HG03066 (cell line): ENCODE measurements at regions not wholly inside any gene's neighbourhood (a gene's known extent, or its start where the extent isn't known, plus 50 kb on each side); places are given as distances from the start of the nearest gene placed in this dataset.
"Not testable (repeated sequence)": the region's sequence is repeated elsewhere in the genome, so short reads cannot be mapped to it uniquely, and the experiment has no call there.

Experiments
- ATAC-seq: cut with Tn5 transposase; IDR thresholded peaks from one replicate; pipeline ENCODE4 v1.9.1; 2021; ENCODE audit warnings: low read depth; ENCODE audit not compliant: unreplicated experiment

DNA sequence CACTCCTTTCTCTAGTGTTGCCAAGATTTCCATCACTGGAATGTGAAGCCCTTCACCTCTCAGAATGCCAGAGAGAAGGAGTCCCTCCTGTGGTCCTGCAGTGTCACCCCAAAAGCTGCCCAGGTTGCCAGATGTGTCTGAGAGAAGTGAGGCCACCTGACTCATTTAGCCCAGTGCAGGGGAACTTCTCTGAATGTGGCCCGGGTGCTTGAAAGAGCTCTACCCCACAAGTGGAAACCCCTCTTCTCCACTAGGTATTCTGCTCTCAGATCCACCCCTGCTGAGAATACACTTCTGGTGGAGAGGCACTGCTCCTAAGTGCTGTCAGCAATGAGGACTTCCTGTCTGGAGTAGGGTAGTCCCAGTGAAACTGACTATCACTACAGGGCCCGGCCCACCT lies 334.8 kb downstream of the ANAPC1 start:
- not testable (repeated sequence) for ATAC-seq

DNA sequence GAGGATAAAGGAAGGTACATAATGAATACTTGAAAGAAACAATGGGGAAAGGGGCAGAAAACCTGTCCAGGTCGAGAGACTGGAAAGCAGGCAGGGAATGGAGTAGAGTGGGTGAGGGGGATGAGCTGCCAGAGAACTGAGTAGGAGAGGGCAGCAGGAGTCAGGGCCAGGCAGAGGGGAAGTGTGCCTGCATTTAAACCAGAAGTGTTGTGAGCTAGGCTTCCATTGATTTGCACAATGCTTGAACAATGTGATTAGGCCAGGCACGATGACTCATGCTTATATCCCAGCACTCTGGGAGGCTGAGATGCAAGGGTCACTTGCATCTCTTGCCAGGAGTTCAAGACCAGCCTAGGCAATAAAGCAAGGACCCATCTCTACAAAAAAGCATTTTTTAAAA lies 332.6 kb downstream of the ANAPC1 start:
- not testable (repeated sequence) for ATAC-seq

DNA sequence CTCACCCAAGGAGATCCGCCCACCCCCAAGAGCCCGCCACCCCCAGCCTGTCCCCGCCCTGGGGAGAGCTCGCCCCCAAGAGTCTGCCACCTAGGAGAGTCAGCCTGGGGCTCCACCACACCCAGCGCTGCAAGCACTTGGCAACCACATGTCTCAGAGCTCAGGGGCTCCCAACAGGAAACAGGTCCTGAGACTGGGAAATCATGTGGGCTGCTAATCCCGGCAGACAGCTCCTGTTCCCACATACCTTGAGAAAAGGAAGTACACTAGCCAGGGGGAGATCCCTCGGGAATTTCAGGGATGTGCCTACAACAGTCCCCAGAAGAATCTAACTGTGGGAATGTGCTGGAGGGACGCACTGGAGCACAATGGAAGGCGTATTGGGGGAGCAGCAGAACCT lies 331.4 kb downstream of the ANAPC1 start:
- ATAC-seq: not testable (repeated sequence)

- ATAC-seq: not testable (repeated sequence)
These were observed 324.7 kb downstream of the ANAPC1 start for GRCh38 chr2:111559301-111559700.

GRCh38 chr2:111559814-111560213 lies 324.2 kb downstream of the ANAPC1 start:
- not testable (repeated sequence) for ATAC-seq

GRCh38 chr2:111566068-111566467 lies 317.9 kb downstream of the ANAPC1 start:
- ATAC-seq: not testable (repeated sequence)

DNA sequence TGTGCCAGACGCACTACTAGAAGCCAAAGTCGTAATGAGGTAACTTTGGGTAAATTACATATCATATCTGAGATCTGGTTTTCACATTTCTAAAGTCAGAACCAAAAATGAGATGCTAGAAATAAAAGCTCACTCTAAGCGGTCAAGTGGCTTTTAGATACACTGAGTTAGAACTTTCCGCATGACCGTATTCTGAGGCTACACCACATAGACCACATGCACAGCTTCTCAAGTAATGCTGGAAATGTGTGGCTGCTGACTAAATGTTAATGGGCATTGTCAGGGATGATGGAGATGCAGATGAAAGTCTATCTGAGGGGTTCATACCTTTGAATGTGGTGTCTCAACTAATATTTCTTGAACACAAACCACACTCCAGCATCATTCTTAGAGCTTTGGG lies 316.8 kb downstream of the ANAPC1 start:
- not testable (repeated sequence) for ATAC-seq

GRCh38 chr2:111569356-111570199 lies 314.4 kb downstream of the ANAPC1 start:
- not testable (repeated sequence) for ATAC-seq

GRCh38 chr2:111570300-111571114 lies 313.5 kb downstream of the ANAPC1 start:
- peak; percentile 88 for ATAC-seq

DNA sequence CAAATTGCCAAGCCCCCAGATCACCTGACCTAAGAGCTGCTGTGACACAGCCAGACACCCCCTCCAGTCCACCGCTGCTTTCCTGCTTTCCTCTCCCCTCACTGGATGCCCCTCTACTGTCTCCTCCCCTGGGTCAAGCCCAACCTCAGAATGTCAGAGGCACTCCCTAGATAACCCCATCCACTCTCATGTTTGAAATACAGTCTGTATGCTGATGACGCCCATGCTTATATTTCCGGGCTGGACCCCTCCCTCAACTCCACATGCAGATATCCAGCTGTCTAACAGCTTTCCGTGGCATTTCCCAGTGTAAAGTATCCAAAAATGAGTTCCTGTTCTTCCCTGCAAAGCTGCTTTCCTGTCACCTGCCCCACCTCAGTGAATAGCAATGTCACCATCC lies 309.2 kb downstream of the ANAPC1 start:
- not testable (repeated sequence) for ATAC-seq

DNA sequence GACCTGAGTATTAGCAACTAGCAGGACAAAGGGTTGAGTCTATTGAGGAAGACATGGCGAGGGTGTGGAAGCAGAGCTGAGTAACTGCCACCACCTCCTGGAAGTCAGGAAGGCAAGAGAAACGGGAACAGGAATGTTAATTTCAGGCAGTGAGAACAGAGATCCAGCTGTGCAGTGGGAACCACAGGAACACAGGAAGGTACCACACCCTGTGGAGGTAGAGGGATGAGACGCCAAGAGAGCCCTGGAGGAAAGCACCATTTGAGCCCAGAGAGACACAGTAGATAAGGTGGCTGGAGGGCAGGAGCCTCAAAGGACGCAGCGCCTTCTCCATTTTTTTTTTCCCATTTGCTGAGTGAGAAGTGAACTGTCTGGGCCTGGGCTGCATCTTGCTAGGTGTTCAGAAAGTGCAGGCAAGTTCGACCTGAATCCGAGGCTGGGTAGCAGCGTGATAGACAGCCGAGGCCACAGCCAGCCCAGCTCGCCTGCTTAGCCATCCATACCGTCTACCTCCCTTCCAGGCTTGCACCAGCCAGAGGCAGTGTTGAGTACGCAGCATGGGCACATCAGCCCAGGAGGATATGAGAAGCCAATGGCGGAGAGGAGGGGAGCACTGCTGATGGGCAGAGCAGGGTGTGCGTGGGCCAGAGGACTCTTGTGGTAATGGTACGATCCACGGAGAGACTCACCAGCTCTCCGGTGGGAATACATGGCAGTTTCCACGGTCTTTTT lies 306.7 kb downstream of the ANAPC1 start:
- not testable (repeated sequence) for ATAC-seq

DNA sequence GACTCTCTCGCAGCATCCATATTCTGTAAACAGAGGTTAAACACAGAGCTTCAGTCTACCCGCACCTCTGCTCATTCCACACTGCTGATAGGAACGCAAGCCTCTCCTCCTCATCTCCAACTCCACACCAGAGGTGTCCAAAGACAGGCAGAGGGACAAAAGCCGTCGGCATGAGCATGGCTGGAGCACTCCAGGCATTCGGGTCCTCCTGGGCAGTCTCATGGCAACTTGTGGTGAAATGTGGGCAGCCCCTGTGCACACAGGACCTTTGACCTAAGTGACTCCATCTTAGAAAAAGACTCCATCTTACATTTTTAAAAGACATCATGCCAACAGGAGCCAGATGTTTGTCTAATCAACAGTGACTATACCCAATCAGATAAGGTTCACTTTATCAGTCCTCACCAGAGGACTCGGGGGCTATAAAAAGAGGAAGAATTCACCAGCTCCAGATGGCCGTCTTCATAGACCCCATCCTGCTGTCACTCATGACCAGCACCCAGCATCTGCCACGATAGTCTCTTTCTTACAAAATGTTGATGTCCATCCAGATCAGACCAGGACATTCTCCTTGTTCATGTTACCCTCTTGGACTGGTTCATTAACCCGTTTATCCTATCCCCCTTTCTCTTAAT lies 304.4 kb downstream of the ANAPC1 start:
- not testable (repeated sequence) for ATAC-seq

- not testable (repeated sequence) for ATAC-seq
These were observed 303.4 kb downstream of the ANAPC1 start for GRCh38 chr2:111580616-111581015.

- not testable (repeated sequence) for ATAC-seq
These were observed 301.9 kb downstream of the ANAPC1 start for GRCh38 chr2:111582090-111582489.

- not testable (repeated sequence) for ATAC-seq
These were observed 300.5 kb downstream of the ANAPC1 start for GRCh38 chr2:111583480-111583879.

DNA sequence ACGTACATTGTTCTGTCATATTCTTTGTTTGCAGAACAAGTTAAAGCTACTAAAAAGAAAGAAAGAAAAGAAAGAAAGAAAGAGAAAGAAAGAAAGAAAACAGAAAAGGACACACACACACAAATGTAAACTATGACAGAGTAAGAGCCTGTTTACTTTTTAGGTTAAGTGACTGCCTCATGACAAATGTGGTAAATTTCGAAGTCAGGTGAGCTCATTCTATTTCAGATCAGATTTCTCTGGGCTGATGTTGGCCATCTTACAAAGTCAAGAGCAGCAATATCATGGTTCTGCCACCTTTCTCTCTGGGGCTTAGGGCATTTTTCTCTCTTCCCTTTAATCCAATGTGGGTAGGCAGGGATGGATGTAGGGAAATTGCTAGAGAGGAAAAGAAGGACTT lies 299.5 kb downstream of the ANAPC1 start:
- not testable (repeated sequence) for ATAC-seq

- ATAC-seq: not testable (repeated sequence)
These were observed 299.0 kb downstream of the ANAPC1 start for GRCh38 chr2:111584950-111585349.

- not testable (repeated sequence) for ATAC-seq
These were observed 298.0 kb downstream of the ANAPC1 start for GRCh38 chr2:111586014-111586413.

DNA sequence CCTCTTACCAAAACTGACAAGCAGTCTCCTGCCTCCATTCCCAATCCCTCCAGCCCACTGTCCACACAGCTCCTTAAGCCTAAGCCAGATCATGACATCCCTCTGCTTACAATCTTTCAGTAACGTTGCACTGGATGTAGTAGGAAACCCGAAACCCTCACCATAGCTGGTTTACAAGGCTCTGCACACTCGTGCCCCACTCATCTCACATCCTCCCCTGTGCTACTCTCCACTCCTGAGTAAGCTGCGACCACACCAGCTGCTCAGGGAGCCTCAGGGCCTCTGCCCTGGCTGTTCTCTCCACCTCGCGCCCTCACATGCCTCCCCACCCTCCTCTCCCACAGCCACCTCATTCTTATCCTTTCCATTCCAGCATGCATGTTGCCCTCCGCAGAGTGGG lies 288.9 kb downstream of the ANAPC1 start:
- ATAC-seq: not testable (repeated sequence)
